ENCODE measurements at regions not wholly inside any gene's neighbourhood (a gene's known extent, or its start where the extent isn't known, plus 50 kb on each side); places are given as distances from the start of the nearest gene placed in this dataset.
"Not testable (repeated sequence)": the region's sequence is repeated elsewhere in the genome, so short reads cannot be mapped to it uniquely, and the experiment has no call there.

- FAIRE-seq (no peak), DNase-seq (ENCODE audit: insufficient read length, low spot score) (no peak)
- TF ChIP-seq POLR2A (IDR thresholded peaks at IDR 0.05; ENCODE audit: low read depth, low read length) (no peak), POU2F2 (IDR thresholded peaks at IDR 0.05; ENCODE audit: low read depth, low read length) (no peak), PAX5 (IDR thresholded peaks at IDR 0.05; ENCODE audit: insufficient read depth, low read length, severe bottlenecking) (no peak), TAF1 (IDR thresholded peaks at IDR 0.05; ENCODE audit: low read depth, low read length) (no peak), SPI1 (IDR thresholded peaks at IDR 0.05; ENCODE audit: low read depth, low read length) (no peak), POLR2AphosphoS5 (IDR thresholded peaks at IDR 0.05; ENCODE audit: low read depth, low read length) (no peak)
Measured at GRCh38 chr2:129813404-129813803, 166.1 kb upstream of the RAB6C start.

GRCh38 chr2:129816813-129817574, 162.5 kb upstream of the RAB6C start:
- no peak for FAIRE-seq
- DNase-seq (ENCODE audit: insufficient read length, low spot score), result no peak
- TF ChIP-seq PAX5 (IDR thresholded peaks at IDR 0.05; ENCODE audit: insufficient read depth, low read length, severe bottlenecking), result no peak
- TF ChIP-seq POLR2A (IDR thresholded peaks at IDR 0.05; ENCODE audit: low read depth, low read length), result no peak
- no peak for TF ChIP-seq POLR2AphosphoS5 (IDR thresholded peaks at IDR 0.05; ENCODE audit: low read depth, low read length)
- no peak for TF ChIP-seq POU2F2 (IDR thresholded peaks at IDR 0.05; ENCODE audit: low read depth, low read length)
- no peak for TF ChIP-seq TAF1 (IDR thresholded peaks at IDR 0.05; ENCODE audit: low read depth, low read length)
- no peak for TF ChIP-seq SPI1 (IDR thresholded peaks at IDR 0.05; ENCODE audit: low read depth, low read length)

GRCh38 chr2:129819855-129820254, 159.6 kb upstream of the RAB6C start:
- TF ChIP-seq POU2F2 (IDR thresholded peaks at IDR 0.05; ENCODE audit: low read depth, low read length) (no peak), POLR2A (IDR thresholded peaks at IDR 0.05; ENCODE audit: low read depth, low read length) (no peak), SPI1 (IDR thresholded peaks at IDR 0.05; ENCODE audit: low read depth, low read length) (no peak), TAF1 (IDR thresholded peaks at IDR 0.05; ENCODE audit: low read depth, low read length) (no peak), PAX5 (IDR thresholded peaks at IDR 0.05; ENCODE audit: insufficient read depth, low read length, severe bottlenecking) (no peak), POLR2AphosphoS5 (IDR thresholded peaks at IDR 0.05; ENCODE audit: low read depth, low read length) (no peak)
- no peak for FAIRE-seq
- no peak for DNase-seq (ENCODE audit: insufficient read length, low spot score)

GRCh38 chr2:129820908-129821307, 158.6 kb upstream of the RAB6C start:
- FAIRE-seq (no peak), DNase-seq (ENCODE audit: insufficient read length, low spot score) (no peak)
- TF ChIP-seq POLR2AphosphoS5 (IDR thresholded peaks at IDR 0.05; ENCODE audit: low read depth, low read length) (no peak), TAF1 (IDR thresholded peaks at IDR 0.05; ENCODE audit: low read depth, low read length) (no peak), POLR2A (IDR thresholded peaks at IDR 0.05; ENCODE audit: low read depth, low read length) (no peak), POU2F2 (IDR thresholded peaks at IDR 0.05; ENCODE audit: low read depth, low read length) (no peak), SPI1 (IDR thresholded peaks at IDR 0.05; ENCODE audit: low read depth, low read length) (no peak), PAX5 (IDR thresholded peaks at IDR 0.05; ENCODE audit: insufficient read depth, low read length, severe bottlenecking) (no peak)

GRCh38 chr2:129821445-129821844, 158.0 kb upstream of the RAB6C start:
- no peak for TF ChIP-seq PAX5 (IDR thresholded peaks at IDR 0.05; ENCODE audit: insufficient read depth, low read length, severe bottlenecking)
- TF ChIP-seq POLR2AphosphoS5 (IDR thresholded peaks at IDR 0.05; ENCODE audit: low read depth, low read length), result no peak
- TF ChIP-seq POLR2A (IDR thresholded peaks at IDR 0.05; ENCODE audit: low read depth, low read length), result no peak
- TF ChIP-seq POU2F2 (IDR thresholded peaks at IDR 0.05; ENCODE audit: low read depth, low read length), result no peak
- no peak for TF ChIP-seq SPI1 (IDR thresholded peaks at IDR 0.05; ENCODE audit: low read depth, low read length)
- no peak for DNase-seq (ENCODE audit: insufficient read length, low spot score)
- FAIRE-seq, result no peak

GRCh38 chr2:129823044-129823443, 156.4 kb upstream of the RAB6C start:
- FAIRE-seq (no peak), DNase-seq (ENCODE audit: insufficient read length, low spot score) (no peak)
- no peak for TF ChIP-seq POLR2A (IDR thresholded peaks at IDR 0.05; ENCODE audit: low read depth, low read length)
- no peak for TF ChIP-seq PAX5 (IDR thresholded peaks at IDR 0.05; ENCODE audit: insufficient read depth, low read length, severe bottlenecking)

- no peak for FAIRE-seq
Measured at GRCh38 chr2:129827311-129828090, 152.0 kb upstream of the RAB6C start.

GRCh38 chr2:129828792-129829191, 150.7 kb upstream of the RAB6C start:
- FAIRE-seq (no peak), DNase-seq (ENCODE audit: insufficient read length, low spot score) (no peak)
- TF ChIP-seq PAX5 (IDR thresholded peaks at IDR 0.05; ENCODE audit: insufficient read depth, low read length, severe bottlenecking) (no peak), POLR2A (IDR thresholded peaks at IDR 0.05; ENCODE audit: low read depth, low read length) (no peak), POLR2AphosphoS5 (IDR thresholded peaks at IDR 0.05; ENCODE audit: low read depth, low read length) (no peak), TAF1 (IDR thresholded peaks at IDR 0.05; ENCODE audit: low read depth, low read length) (no peak), SPI1 (IDR thresholded peaks at IDR 0.05; ENCODE audit: low read depth, low read length) (no peak), POU2F2 (IDR thresholded peaks at IDR 0.05; ENCODE audit: low read depth, low read length) (no peak)

More at GRCh38 chr2:129827311-129828090, 152.0 kb upstream of the RAB6C start:
- TF ChIP-seq TAF1 (IDR thresholded peaks at IDR 0.05; ENCODE audit: low read depth, low read length) (no peak), POLR2A (IDR thresholded peaks at IDR 0.05; ENCODE audit: low read depth, low read length) (no peak), SPI1 (IDR thresholded peaks at IDR 0.05; ENCODE audit: low read depth, low read length) (no peak)
- no peak for DNase-seq (ENCODE audit: insufficient read length, low spot score)

- no peak for FAIRE-seq
- no peak for TF ChIP-seq POLR2AphosphoS5 (IDR thresholded peaks at IDR 0.05; ENCODE audit: low read depth, low read length)
- DNase-seq (ENCODE audit: insufficient read length, low spot score), result no peak
Measured at GRCh38 chr2:129829588-129829987, 149.9 kb upstream of the RAB6C start.

- no peak for TF ChIP-seq POLR2A (IDR thresholded peaks at IDR 0.05; ENCODE audit: low read depth, low read length)
- no peak for TF ChIP-seq PAX5 (IDR thresholded peaks at IDR 0.05; ENCODE audit: insufficient read depth, low read length, severe bottlenecking)
- TF ChIP-seq SPI1 (IDR thresholded peaks at IDR 0.05; ENCODE audit: low read depth, low read length), result no peak
- TF ChIP-seq POU2F2 (IDR thresholded peaks at IDR 0.05; ENCODE audit: low read depth, low read length), result no peak
- TF ChIP-seq TAF1 (IDR thresholded peaks at IDR 0.05; ENCODE audit: low read depth, low read length), result no peak
- TF ChIP-seq POLR2AphosphoS5 (IDR thresholded peaks at IDR 0.05; ENCODE audit: low read depth, low read length), result no peak
- DNase-seq (ENCODE audit: insufficient read length, low spot score) (no peak), FAIRE-seq (no peak)
Measured at GRCh38 chr2:129831018-129831417, 148.4 kb upstream of the RAB6C start.

GRCh38 chr2:129833465-129833864, 146.0 kb upstream of the RAB6C start:
- not testable (repeated sequence) for FAIRE-seq; DNase-seq (ENCODE audit: insufficient read length, low spot score)
